ENCODE measurements at regions not wholly inside any gene's neighbourhood (a gene's known extent, or its start where the extent isn't known, plus 50 kb on each side); places are given as distances from the start of the nearest gene placed in this dataset.

- TF ChIP-seq LEF1 (IDR thresholded peaks at IDR 0.05; ENCODE audit: borderline replicate concordance) (no peak), ARNT (IDR thresholded peaks at IDR 0.05) (no peak), FOXM1 (IDR thresholded peaks at IDR 0.05; ENCODE audit: borderline replicate concordance) (no peak), SP1 (IDR thresholded peaks at IDR 0.05) (no peak), ELF4 (IDR thresholded peaks at IDR 0.05) (no peak)
Observed at GRCh38 chr5:148713735-148714508, 59.6 kb upstream of the HTR4 start.

Measured in HEK293T (cell line).